Smooth muscle cell (in vitro differentiated cells): ENCODE measurements at regions not wholly inside any gene's neighbourhood (a gene's known extent, or its start where the extent isn't known, plus 50 kb on each side); places are given as distances from the start of the nearest gene placed in this dataset. TPM values are rescaled to one million over a fixed set of nuclear protein-coding genes. Genes with fewer than 3 reads are reported as not detected.

Experiments
- DNase-seq: peaks from one replicate; lab custom pipeline; 2025; ENCODE audit not compliant: unreplicated experiment; lab: John Stamatoyannopoulos, UW
- H2AFZ ChIP-seq: fragments of 200-600 bp; sonication (generic); 2 replicates; pipeline ENCODE4 v1.6.0; 2016; ENCODE audit warnings: antibody characterized with exemption, low read depth, mild to moderate bottlenecking
- H3F3A ChIP-seq: fragments of 200-600 bp; sonication (generic); 2 replicates; pipeline ENCODE4 v1.6.0; 2017; ENCODE audit warnings: antibody characterized with exemption, low read depth
- H3K27ac ChIP-seq: fragments of 200-600 bp; sonication (generic); 2 replicates; pipeline ENCODE4 v1.5.1; 2016; ENCODE audit warnings: low read depth, mild to moderate bottlenecking
- H3K27me3 ChIP-seq: fragments of 200-600 bp; sonication (generic); 2 replicates; pipeline ENCODE4 v1.6.1; 2016; ENCODE audit warnings: low read depth, mild to moderate bottlenecking
- H3K36me3 ChIP-seq: fragments of 200-600 bp; sonication (generic); 2 replicates; pipeline ENCODE4 v1.5.1; 2016; ENCODE audit warnings: low read depth
- H3K4me1 ChIP-seq: fragments of 200-600 bp; sonication (generic); 2 replicates; pipeline ENCODE4 v1.5.1; 2016; ENCODE audit warnings: low read depth
- H3K4me2 ChIP-seq: fragments of 200-600 bp; sonication (generic); 2 replicates; pipeline ENCODE4 v1.6.0; 2016; ENCODE audit warnings: mild to moderate bottlenecking
- H3K4me3 ChIP-seq: fragments of 200-600 bp; sonication (generic); 2 replicates; pipeline ENCODE4 v1.5.1; 2016; ENCODE audit warnings: mild to moderate bottlenecking
- H3K79me2 ChIP-seq: fragments of 200-600 bp; sonication (generic); 2 replicates; pipeline ENCODE4 v1.6.0; 2016; ENCODE audit warnings: low read depth, mild to moderate bottlenecking
- H3K9ac ChIP-seq: fragments of 200-600 bp; sonication (generic); 2 replicates; pipeline ENCODE4 v1.6.0; 2016; ENCODE audit warnings: low read depth
- H3K9me3 ChIP-seq: fragments of 200-600 bp; sonication (generic); replicated peaks from 2 replicates; pipeline ENCODE4 v1.5.1; 2016; ENCODE audit warnings: low read depth
- H4K20me1 ChIP-seq: fragments of 200-600 bp; sonication (generic); 2 replicates; pipeline ENCODE4 v1.6.0; 2016; ENCODE audit warnings: low read depth
- WGBS: methylation state at CpG from one replicate; pipeline ENCODE4 v1.1.7; 2016; ENCODE audit warnings: low lambda C conversion rate; 5-methylcytosine and 5-hydroxymethylcytosine counted together
- small RNA-seq: library from RNA; depleted of rRNA; stranded (forward); fragments of <200 nt; gene quantifications from one replicate; pipeline ENCODE3, GENCODE V24; 2014
- TF ChIP-seq, protein P1 (sequence below): fragments of 200-600 bp; sonication (generic); IDR thresholded peaks from 2 replicates; pipeline ENCODE4 v1.5.1; 2017; ENCODE audit warnings: borderline replicate concordance, mild to moderate bottlenecking, antibody characterized with exemption; ENCODE audit not compliant: insufficient read depth, poor library complexity, severe bottlenecking

DNA sequence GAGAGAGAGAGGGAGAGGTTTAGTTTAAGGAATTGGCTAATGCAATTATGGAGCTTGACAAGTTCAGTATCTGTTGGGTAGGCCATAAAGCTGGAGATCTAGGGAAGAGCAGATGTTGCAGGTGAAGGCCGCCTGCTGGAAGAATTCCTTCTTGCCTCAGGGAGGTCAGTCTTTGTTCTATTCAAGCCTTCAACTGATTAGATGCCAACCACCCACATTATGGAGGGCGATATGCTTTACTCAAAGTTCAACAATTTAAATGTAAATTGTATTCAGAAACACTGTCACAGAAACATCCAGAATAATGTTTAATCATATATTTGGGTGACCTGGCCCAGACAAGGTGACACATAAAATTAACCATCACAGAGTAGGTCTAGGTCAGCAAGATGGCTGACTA is 51.7 kb upstream of the SSBP2 start:
- no peak for DNase-seq
- H3K27me3 ChIP-seq, result no peaks in the 10 kb centered on the region
- H3K4me2 ChIP-seq, result no peak overlapping the region
- H3K36me3 ChIP-seq, result peaks cover 3% of the 10 kb centered on the region
- H3K27ac ChIP-seq, result no peak overlapping the region
- H3K79me2 ChIP-seq, result no peaks in the 10 kb centered on the region
- H2AFZ ChIP-seq, result no peak overlapping the region
- H3F3A ChIP-seq, result no peaks in the 10 kb centered on the region
- TF ChIP-seq, protein P1, sequence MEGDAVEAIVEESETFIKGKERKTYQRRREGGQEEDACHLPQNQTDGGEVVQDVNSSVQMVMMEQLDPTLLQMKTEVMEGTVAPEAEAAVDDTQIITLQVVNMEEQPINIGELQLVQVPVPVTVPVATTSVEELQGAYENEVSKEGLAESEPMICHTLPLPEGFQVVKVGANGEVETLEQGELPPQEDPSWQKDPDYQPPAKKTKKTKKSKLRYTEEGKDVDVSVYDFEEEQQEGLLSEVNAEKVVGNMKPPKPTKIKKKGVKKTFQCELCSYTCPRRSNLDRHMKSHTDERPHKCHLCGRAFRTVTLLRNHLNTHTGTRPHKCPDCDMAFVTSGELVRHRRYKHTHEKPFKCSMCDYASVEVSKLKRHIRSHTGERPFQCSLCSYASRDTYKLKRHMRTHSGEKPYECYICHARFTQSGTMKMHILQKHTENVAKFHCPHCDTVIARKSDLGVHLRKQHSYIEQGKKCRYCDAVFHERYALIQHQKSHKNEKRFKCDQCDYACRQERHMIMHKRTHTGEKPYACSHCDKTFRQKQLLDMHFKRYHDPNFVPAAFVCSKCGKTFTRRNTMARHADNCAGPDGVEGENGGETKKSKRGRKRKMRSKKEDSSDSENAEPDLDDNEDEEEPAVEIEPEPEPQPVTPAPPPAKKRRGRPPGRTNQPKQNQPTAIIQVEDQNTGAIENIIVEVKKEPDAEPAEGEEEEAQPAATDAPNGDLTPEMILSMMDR, result no peak
- H4K20me1 ChIP-seq, result no peaks in the 10 kb centered on the region
- H3K4me3 ChIP-seq, result no peak overlapping the region
- peaks cover 2% of the 10 kb centered on the region for H3K9me3 ChIP-seq
- no peak overlapping the region for H3K9ac ChIP-seq
- WGBS, result 93% methylated on average over 2 of the region's 2 CpGs
- no peaks in the 10 kb centered on the region for H3K4me1 ChIP-seq

DNA sequence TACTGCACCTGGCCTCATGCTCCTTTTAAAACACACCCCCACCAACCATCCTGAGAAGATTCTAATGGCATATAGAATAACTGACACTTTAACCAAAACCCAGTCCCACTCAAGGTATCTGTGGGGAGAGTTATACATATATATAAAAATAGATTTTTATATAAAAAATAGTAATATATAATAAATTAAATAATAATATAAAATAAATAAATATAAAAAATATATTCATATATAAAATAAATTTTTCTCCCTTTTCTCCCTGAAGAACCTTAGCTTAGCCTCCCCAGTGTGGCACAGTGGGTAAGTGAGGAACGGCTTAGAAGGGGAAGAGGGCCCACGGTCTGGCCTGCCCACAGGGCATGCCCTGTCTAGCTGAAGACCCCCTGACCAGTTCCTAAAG is 51.1 kb upstream of the SSBP2 start:
- Histone ChIP-seq H3K27me3 (no peaks in the 10 kb centered on the region), H3K4me2 (no peak overlapping the region), H3K79me2 (no peaks in the 10 kb centered on the region), H2AFZ (no peak overlapping the region), H3K4me3 (no peak overlapping the region), H3K9me3 (no peaks in the 10 kb centered on the region), H4K20me1 (no peaks in the 10 kb centered on the region), H3F3A (no peaks in the 10 kb centered on the region), H3K4me1 (no peaks in the 10 kb centered on the region), H3K27ac (no peak overlapping the region), H3K36me3 (peaks cover under 1% of the 10 kb centered on the region), H3K9ac (no peak overlapping the region)
- DNase-seq, result no peak
- 97% methylated on average over 2 of the region's 2 CpGs for WGBS
- TF ChIP-seq, protein P1, result no peak

DNA sequence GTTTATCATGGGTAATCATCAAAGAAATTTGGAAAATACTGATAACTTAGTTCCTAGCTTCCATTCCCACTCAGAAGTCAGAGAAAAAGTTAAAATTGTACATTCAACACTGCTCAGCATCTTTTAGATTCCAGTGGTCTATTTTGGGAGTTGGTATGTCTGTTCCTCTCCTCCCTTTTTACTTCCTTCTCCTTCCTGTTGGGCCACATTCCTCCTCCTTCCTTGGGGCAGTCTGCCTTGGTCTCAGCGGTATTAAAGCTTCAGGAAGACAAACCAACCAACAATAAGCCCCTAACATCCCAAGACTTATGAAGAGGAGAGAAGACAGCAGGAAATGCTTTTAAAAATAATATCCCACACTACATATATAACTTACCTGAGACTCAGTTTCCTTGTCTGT is 49.9 kb upstream of the SSBP2 start:
- H3K27ac ChIP-seq, result no peak overlapping the region

More for the DNA sequence above, 49.9 kb upstream of the SSBP2 start:
- Histone ChIP-seq H4K20me1 (no peaks in the 10 kb centered on the region), H3K4me2 (no peak overlapping the region), H3K36me3 (no peaks in the 10 kb centered on the region), H3F3A (no peaks in the 10 kb centered on the region), H3K9ac (no peak overlapping the region), H3K4me1 (no peaks in the 10 kb centered on the region), H3K9me3 (no peaks in the 10 kb centered on the region), H3K27me3 (no peaks in the 10 kb centered on the region), H3K79me2 (no peaks in the 10 kb centered on the region), H3K4me3 (no peak overlapping the region), H2AFZ (no peak overlapping the region)
- DNase-seq, result no peak
- TF ChIP-seq, protein P1, result no peak
- WGBS, result 42% methylated on average over 1 of the region's 1 CpG

Small RNA genes in the stretch of these regions (small RNA-seq; reads per million reads assigned to genes)
- not detected for gene SEM1P1
